22Rv1 (cell line): ENCODE measurements at regions not wholly inside any gene's neighbourhood (a gene's known extent, or its start where the extent isn't known, plus 50 kb on each side); places are given as distances from the start of the nearest gene placed in this dataset.

ENCODE experiments used
- ZFX ChIP-seq: fragments of 450-650 bp; IDR thresholded peaks from 2 replicates; pipeline ENCODE4 v1.6.1; 2017; ENCODE audit warnings: antibody characterized with exemption, borderline replicate concordance
- TF ChIP-seq, protein P1 (sequence below): fragments of 450-650 bp; IDR thresholded peaks from 2 replicates; pipeline ENCODE4 v1.5.1; 2017; ENCODE audit warnings: mild to moderate bottlenecking

DNA sequence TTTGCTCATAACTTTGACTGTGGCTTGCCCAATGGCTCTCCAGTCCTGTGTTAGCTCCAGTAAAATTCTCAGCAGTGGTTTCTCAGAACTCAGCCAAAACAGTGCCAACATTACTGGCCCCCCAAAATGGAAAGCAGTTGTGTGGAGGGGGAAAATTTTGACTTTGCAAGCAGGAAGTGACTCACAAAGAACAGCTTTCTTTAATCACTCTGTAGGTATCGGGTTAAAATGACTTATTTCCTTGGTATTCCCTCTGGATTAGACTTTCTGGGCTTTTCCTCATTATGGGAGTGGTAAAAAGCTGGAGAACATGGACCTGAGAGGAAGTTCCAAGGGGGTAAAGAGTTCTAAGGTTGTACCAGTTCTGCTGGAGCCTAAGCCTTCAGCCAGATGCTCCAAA is 175.7 kb upstream of the RND3 start:
- TF ChIP-seq, protein P1, sequence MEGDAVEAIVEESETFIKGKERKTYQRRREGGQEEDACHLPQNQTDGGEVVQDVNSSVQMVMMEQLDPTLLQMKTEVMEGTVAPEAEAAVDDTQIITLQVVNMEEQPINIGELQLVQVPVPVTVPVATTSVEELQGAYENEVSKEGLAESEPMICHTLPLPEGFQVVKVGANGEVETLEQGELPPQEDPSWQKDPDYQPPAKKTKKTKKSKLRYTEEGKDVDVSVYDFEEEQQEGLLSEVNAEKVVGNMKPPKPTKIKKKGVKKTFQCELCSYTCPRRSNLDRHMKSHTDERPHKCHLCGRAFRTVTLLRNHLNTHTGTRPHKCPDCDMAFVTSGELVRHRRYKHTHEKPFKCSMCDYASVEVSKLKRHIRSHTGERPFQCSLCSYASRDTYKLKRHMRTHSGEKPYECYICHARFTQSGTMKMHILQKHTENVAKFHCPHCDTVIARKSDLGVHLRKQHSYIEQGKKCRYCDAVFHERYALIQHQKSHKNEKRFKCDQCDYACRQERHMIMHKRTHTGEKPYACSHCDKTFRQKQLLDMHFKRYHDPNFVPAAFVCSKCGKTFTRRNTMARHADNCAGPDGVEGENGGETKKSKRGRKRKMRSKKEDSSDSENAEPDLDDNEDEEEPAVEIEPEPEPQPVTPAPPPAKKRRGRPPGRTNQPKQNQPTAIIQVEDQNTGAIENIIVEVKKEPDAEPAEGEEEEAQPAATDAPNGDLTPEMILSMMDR, result no peak
- TF ChIP-seq ZFX, result no peak
